ENCODE measurements at regions not wholly inside any gene's neighbourhood (a gene's known extent, or its start where the extent isn't known, plus 50 kb on each side); places are given as distances from the start of the nearest gene placed in this dataset.

GRCh38 chr16:62752854-62753253 is 716.6 kb upstream of the CDH8 start:
- TF ChIP-seq CTCF (IDR thresholded peaks at IDR 0.05; ENCODE audit: poor library complexity) (no peak), EZH2phosphoT487 (IDR thresholded peaks at IDR 0.05; ENCODE audit: low read depth, severe bottlenecking, unreplicated experiment) (no peak)
